T-helper 1 cell (primary cell): ENCODE measurements at regions not wholly inside any gene's neighbourhood (a gene's known extent, or its start where the extent isn't known, plus 50 kb on each side); places are given as distances from the start of the nearest gene placed in this dataset.
"Not testable (repeated sequence)": the region's sequence is repeated elsewhere in the genome, so short reads cannot be mapped to it uniquely, and the experiment has no call there.

ENCODE experiments used
- DNase-seq, 5 donors: peaks; one replicate each; pipeline ENCODE4 v3.0.0-alpha.2; 2012 to 2020

- no peak for DNase-seq
Measured at GRCh38 chr4:54586320-54586955, 71.3 kb upstream of the KIT start.

GRCh38 chr4:54587107-54587891 lies 70.5 kb upstream of the KIT start:
- no peak for DNase-seq

GRCh38 chr4:54588404-54588803 lies 69.4 kb upstream of the KIT start:
- DNase-seq = no peak

- DNase-seq = no peak
Measured at GRCh38 chr4:54589586-54589985, 68.2 kb upstream of the KIT start.

- no peak for DNase-seq
Measured at GRCh38 chr4:54593795-54594322, 63.9 kb upstream of the KIT start.

GRCh38 chr4:54596201-54596600 lies 61.6 kb upstream of the KIT start:
- no peak for DNase-seq

GRCh38 chr4:54597678-54598077 lies 60.1 kb upstream of the KIT start:
- DNase-seq = not testable (repeated sequence)

GRCh38 chr4:54602175-54602574 lies 55.6 kb upstream of the KIT start:
- DNase-seq = not testable (repeated sequence)

- no peak for DNase-seq
Measured at GRCh38 chr4:54607067-54607466, 50.7 kb upstream of the KIT start.

- no peak for DNase-seq
Measured at GRCh38 chr4:54607521-54607920, 50.2 kb upstream of the KIT start.
